Head of caudate nucleus (tissue), 42 donors: ENCODE measurements at regions not wholly inside any gene's neighbourhood (a gene's known extent, or its start where the extent isn't known, plus 50 kb on each side); places are given as distances from the start of the nearest gene placed in this dataset.

ENCODE experiments used
- DNase-seq, 42 donors: peaks; one replicate each; pipeline versions ENCODE4 v3.0.0 to v3.0.0-alpha.2; 2020 to 2021; ENCODE audit warnings: mixed read lengths in 7 of 42
- intact Hi-C: fragments of 100-400 bp; cut with DNase I; formaldehyde crosslinking; loops from one replicate; pipeline ENCODE4 v1.15.0; 2022

- DNase-seq = no peak
- intact Hi-C loops = no loop called here
Observed at GRCh38 chr18:47341678-47342077, 90.2 kb upstream of the SKOR2 start.

- no peak for DNase-seq
- intact Hi-C loops = no loop called here
Observed at GRCh38 chr18:47334966-47335365, 83.5 kb upstream of the SKOR2 start.

GRCh38 chr18:47333926-47334635 is 82.6 kb upstream of the SKOR2 start:
- intact Hi-C loops = no loop called here
- DNase-seq = no peak

GRCh38 chr18:47331641-47332040 is 80.2 kb upstream of the SKOR2 start:
- intact Hi-C loops = no loop called here
- DNase-seq = peak in 32 of 42 donors; percentile 3 to 82 (median 28)

GRCh38 chr18:47331026-47331425 is 79.6 kb upstream of the SKOR2 start:
- intact Hi-C loops = no loop called here
- no peak for DNase-seq

GRCh38 chr18:47323158-47323557 is 71.7 kb upstream of the SKOR2 start:
- intact Hi-C loops = no loop called here
- no peak for DNase-seq

GRCh38 chr18:47321815-47322214 is 70.4 kb upstream of the SKOR2 start:
- no peak for DNase-seq
- intact Hi-C loops = no loop called here

- no peak for DNase-seq
- intact Hi-C loops = no loop called here
Observed at GRCh38 chr18:47317824-47318508, 66.5 kb upstream of the SKOR2 start.

- intact Hi-C loops = no loop called here
- no peak for DNase-seq
Observed at GRCh38 chr18:47316924-47317323, 65.5 kb upstream of the SKOR2 start.

GRCh38 chr18:47313901-47314300 is 62.4 kb upstream of the SKOR2 start:
- intact Hi-C loops = no loop called here
- peak in 6 of 42 donors; percentile 2 to 20 (median 8) for DNase-seq

GRCh38 chr18:47311585-47311984 is 60.1 kb upstream of the SKOR2 start:
- DNase-seq = no peak
- intact Hi-C loops = no loop called here
